ENCODE measurements at regions not wholly inside any gene's neighbourhood (a gene's known extent, or its start where the extent isn't known, plus 50 kb on each side); places are given as distances from the start of the nearest gene placed in this dataset.

DNA sequence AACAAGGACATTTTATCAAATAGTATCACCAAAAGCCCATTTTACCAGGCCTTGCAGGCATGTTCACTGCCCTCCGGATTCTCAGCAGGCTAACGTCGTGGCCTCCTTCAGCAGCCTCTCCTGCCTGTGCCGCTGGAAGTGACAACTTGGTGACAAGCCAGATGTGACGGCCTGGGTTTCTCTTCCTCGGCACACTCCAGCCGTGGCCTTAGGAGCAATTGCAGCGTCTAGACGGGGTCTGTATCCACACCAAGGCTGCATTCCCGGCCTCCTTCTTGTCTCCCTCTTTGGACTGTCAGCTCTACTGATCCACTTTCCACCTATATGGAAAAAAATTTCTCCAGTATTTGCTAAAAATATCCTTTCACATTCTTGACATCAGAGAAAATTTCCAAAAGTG, 145.3 kb upstream of the MGMT start:
- TF ChIP-seq, protein P1, sequence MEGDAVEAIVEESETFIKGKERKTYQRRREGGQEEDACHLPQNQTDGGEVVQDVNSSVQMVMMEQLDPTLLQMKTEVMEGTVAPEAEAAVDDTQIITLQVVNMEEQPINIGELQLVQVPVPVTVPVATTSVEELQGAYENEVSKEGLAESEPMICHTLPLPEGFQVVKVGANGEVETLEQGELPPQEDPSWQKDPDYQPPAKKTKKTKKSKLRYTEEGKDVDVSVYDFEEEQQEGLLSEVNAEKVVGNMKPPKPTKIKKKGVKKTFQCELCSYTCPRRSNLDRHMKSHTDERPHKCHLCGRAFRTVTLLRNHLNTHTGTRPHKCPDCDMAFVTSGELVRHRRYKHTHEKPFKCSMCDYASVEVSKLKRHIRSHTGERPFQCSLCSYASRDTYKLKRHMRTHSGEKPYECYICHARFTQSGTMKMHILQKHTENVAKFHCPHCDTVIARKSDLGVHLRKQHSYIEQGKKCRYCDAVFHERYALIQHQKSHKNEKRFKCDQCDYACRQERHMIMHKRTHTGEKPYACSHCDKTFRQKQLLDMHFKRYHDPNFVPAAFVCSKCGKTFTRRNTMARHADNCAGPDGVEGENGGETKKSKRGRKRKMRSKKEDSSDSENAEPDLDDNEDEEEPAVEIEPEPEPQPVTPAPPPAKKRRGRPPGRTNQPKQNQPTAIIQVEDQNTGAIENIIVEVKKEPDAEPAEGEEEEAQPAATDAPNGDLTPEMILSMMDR (IDR thresholded peaks at IDR 0.05; ENCODE audit: extremely low read depth, missing control alignments): no peak

DNA sequence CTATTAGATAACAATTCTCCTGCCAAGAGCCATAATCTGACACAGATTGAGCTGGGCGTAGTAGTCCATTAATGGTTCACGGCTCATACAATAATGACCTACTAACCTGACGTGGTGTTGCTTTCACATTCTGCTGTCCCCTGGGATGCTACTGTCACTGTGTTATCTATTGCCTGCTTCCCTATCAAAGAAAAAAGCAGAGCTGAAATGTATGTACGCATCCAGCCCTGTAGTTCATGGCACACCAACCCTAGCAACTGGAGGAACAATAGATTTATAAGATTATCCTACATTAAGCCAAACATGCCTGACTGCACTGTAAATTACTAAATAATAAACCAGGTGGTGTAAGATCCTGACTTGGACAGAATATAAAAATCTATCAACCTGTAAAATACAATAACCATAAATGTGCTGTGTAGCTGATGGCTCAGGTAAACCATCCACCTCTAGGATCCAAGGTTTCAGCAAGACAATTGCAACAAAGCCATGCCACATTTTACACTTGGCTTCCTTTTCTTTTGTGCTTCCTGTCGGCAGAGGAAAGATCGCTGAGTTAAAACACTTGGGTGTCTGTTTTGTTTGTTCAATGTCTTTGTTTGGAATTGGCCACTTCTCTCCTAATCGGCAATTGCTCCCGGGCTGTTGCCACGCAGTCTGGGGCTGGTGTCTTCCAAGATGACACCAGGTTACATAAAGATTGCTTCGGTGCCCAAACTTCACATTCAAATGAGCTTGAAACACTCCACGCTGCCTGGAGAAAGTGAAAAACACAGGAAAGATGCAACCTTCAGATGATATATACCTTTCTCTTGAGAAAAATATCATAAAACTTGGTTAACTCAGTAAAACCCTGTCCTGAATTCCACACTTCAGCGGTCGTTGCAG, 143.9 kb upstream of the MGMT start:
- TF ChIP-seq, protein P1 (IDR thresholded peaks at IDR 0.05; ENCODE audit: extremely low read depth, missing control alignments): no peak
- DNase-seq (ENCODE audit: low spot score): no peak

More for the DNA sequence above, 145.3 kb upstream of the MGMT start:
- DNase-seq (ENCODE audit: low spot score): no peak

DNA sequence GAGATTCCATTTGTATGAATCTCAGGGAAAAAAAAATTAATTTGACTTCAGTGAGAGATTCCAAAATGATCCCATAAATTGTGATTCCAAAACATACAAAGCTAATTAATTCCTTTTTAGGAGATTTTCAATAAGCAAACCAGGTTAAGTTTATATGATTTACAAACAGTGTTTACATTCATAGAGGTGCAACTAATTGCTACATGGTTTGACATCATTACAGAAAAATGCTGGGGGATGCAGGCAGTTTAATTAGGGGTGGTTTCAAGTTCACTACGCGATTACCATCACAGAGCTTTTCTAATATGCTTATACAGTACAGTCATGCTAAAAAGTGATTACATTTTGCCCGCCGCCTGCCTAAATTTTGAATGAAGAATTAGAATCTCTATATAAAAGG, 143.2 kb upstream of the MGMT start:
- no peak for DNase-seq (ENCODE audit: low spot score)
- TF ChIP-seq, protein P1 (IDR thresholded peaks at IDR 0.05; ENCODE audit: extremely low read depth, missing control alignments): no peak

DNA sequence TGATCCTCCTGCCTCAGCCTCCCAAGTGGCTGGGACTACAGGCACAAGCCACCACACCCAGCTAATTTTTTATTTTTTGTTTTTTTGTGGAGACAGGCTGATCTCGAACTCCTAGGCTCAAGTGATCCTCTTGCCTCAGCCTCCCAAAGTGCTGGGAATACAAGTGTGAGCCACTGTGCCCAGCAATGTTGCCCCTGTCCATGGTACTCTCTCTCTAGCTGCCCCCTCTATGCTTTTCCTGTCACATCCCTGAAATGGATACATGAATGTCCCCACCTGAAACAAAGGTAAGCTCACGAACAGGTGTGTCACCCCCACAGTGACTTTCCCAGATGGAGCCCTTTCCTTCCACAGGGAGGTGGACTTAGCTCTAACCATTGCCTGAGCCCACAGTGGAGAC, 141.1 kb upstream of the MGMT start:
- no peak for DNase-seq (ENCODE audit: low spot score)
- TF ChIP-seq, protein P1 (IDR thresholded peaks at IDR 0.05; ENCODE audit: extremely low read depth, missing control alignments): no peak

DNA sequence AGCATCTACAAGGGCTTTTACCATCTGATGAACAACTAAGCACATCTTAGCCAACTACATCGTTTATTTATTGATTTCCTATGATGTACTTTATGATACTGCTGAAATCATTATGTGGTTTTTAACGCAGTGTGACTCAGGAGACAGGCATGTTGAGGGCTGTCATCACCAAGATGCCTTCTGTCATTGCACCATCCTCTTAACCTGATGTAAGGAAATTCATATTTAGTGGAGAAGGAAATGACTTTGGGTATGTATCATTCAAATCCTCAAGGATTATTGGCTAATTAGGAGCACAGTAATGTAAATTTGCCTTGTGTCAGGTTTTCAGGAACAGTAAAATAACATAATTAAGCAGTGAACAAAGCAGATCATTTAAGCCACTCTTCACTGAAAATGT, 138.5 kb upstream of the MGMT start:
- no peak for DNase-seq (ENCODE audit: low spot score)
- TF ChIP-seq, protein P1 (IDR thresholded peaks at IDR 0.05; ENCODE audit: extremely low read depth, missing control alignments): no peak

DNA sequence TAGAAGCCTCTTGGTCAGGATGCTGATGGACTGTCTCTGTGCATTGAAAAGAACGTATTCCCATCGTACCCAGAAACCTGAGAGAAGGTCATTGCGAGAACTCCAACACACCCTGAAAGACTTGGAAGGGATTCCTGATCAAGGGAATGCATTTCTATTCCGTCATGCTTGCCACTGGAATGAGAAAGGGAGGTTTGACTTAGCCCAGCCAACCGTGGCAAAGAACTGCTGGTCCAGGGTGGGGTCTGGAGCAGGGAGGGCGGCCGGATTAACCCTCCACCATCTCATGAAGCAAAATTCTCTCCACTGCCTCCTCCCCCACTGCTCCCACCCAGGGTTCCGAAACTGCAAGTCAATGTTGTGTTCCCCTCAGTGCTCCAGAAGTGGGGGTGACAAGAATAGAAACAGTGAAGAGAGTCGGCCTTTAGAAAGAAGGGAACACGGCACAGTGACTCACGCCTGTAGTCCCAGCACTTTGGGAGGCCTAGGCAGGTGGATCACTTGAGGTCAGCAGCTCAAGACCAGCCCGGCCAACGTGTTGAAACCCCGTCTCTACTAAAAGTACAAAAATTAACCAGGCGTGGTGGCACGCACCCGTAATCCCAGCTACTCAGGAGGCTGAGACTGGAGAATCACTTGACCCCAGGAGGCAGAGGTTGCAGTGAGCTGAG, 137.5 kb upstream of the MGMT start:
- DNase-seq (ENCODE audit: low spot score): no peak

More for the DNA sequence above, 137.5 kb upstream of the MGMT start:
- TF ChIP-seq, protein P1 (IDR thresholded peaks at IDR 0.05; ENCODE audit: extremely low read depth, missing control alignments): no peak
